ENCODE measurements at regions not wholly inside any gene's neighbourhood (a gene's known extent, or its start where the extent isn't known, plus 50 kb on each side); places are given as distances from the start of the nearest gene placed in this dataset.
"Not testable (repeated sequence)": the region's sequence is repeated elsewhere in the genome, so short reads cannot be mapped to it uniquely, and the experiment has no call there.

GRCh38 chr5:96124589-96124988 is 162.9 kb upstream of the ELL2 start:
- DNase-seq, result no peak

GRCh38 chr5:96123418-96123817 is 161.8 kb upstream of the ELL2 start:
- DNase-seq, result no peak

- DNase-seq, result no peak
Observed at GRCh38 chr5:96121364-96121763, 159.7 kb upstream of the ELL2 start.

- DNase-seq, result no peak
Observed at GRCh38 chr5:96120120-96120519, 158.5 kb upstream of the ELL2 start.

- DNase-seq, result no peak
Observed at GRCh38 chr5:96117771-96118651, 156.4 kb upstream of the ELL2 start.

- no peak for DNase-seq
Observed at GRCh38 chr5:96115147-96115807, 153.6 kb upstream of the ELL2 start.

- DNase-seq, result no peak
Observed at GRCh38 chr5:96114736-96115135, 153.1 kb upstream of the ELL2 start.

GRCh38 chr5:96113170-96113939 is 151.7 kb upstream of the ELL2 start:
- no peak for DNase-seq

GRCh38 chr5:96112703-96113102 is 151.1 kb upstream of the ELL2 start:
- DNase-seq, result no peak

- DNase-seq, result no peak
Observed at GRCh38 chr5:96112123-96112670, 150.5 kb upstream of the ELL2 start.

GRCh38 chr5:96111080-96111756 is 149.6 kb upstream of the ELL2 start:
- DNase-seq, result no peak

GRCh38 chr5:96110300-96110699 is 148.6 kb upstream of the ELL2 start:
- DNase-seq, result no peak

GRCh38 chr5:96108629-96109028 is 147.0 kb upstream of the ELL2 start:
- DNase-seq, result not testable (repeated sequence)

GRCh38 chr5:96103829-96104228 is 142.2 kb upstream of the ELL2 start:
- DNase-seq, result not testable (repeated sequence)

- DNase-seq, result no peak
Observed at GRCh38 chr5:96101358-96102089, 139.9 kb upstream of the ELL2 start.

- not testable (repeated sequence) for DNase-seq
Observed at GRCh38 chr5:96097488-96097887, 135.8 kb upstream of the ELL2 start.

GRCh38 chr5:96096724-96097123 is 135.1 kb upstream of the ELL2 start:
- no peak for DNase-seq

GRCh38 chr5:96094904-96095303 is 133.3 kb upstream of the ELL2 start:
- DNase-seq, result no peak

- no peak for DNase-seq
Observed at GRCh38 chr5:96093890-96094381, 132.3 kb upstream of the ELL2 start.

- DNase-seq, result no peak
Observed at GRCh38 chr5:96093340-96093739, 131.7 kb upstream of the ELL2 start.

- no peak for DNase-seq
Observed at GRCh38 chr5:96091874-96092273, 130.2 kb upstream of the ELL2 start.

GRCh38 chr5:96090215-96090614 is 128.6 kb upstream of the ELL2 start:
- no peak for DNase-seq

Data from NCI-H1105 (cell line).